COLO668 (cell line): ENCODE measurements at regions not wholly inside any gene's neighbourhood (a gene's known extent, or its start where the extent isn't known, plus 50 kb on each side); places are given as distances from the start of the nearest gene placed in this dataset.

ENCODE experiments used
- DNase-seq: peaks from one replicate; lab custom pipeline; 2025; ENCODE audit not compliant: unreplicated experiment; lab: John Stamatoyannopoulos, UW

DNA sequence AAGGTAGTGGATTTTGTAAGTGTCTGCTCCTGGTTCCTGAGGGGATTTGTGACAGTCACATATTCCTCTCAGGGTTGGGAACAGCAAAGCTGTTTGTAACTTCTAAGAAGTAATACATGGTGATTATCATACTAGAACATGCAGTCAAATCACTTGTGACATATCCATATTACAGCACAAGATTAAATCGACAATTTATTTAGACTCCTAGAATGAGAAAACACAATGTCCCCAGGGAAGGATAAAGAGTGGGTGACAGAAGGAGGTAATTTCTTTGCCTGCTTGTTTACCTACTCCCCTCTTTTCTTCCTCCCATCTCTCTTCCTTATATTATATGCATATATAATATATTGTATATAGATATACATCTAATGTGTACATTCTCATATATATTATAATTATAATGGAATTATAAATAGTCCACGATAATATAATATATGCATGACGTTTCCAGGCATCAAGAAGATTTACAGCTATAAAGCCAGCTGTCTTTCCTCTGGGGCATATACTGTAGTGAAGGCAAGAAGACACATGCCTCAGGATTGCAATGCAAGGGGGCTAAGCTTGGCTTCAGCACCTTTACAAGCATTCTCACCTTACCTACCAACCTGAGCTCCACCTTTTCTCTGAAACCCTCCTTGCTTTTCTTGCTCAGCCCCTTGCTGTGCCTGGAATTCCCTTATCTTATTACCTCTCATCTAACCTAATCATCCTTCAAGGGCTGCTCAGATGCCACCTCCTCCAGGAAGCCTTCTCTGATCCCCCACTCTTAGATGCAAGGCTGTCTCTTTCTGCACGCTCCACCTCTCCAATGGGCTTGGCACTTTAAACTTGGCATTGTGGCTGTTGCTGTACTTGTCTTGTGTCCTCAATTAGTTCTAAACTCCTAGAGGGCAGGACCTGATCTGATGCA is 73.1 kb upstream of the PIAS1 start:
- DNase-seq: no peak

DNA sequence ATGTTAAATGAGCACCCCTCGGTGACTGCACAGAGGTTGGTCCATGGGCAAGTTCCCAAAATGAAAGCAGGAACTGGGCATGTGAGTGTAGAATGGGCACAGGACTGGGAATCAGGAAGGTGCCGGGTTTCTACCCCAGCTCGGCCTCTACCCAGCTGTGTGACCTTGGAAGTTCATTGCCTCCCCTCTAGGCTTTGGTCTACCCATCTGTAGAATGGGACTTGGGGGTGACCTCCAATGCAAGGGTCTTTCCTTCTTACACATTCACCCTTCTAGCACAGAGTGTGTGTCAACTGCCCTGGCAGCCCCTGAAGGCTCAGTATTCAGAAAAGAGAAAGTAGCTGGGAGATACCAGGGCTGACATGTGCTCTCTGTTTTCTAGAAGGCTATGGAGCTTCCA is 72.3 kb upstream of the PIAS1 start:
- DNase-seq: no peak

DNA sequence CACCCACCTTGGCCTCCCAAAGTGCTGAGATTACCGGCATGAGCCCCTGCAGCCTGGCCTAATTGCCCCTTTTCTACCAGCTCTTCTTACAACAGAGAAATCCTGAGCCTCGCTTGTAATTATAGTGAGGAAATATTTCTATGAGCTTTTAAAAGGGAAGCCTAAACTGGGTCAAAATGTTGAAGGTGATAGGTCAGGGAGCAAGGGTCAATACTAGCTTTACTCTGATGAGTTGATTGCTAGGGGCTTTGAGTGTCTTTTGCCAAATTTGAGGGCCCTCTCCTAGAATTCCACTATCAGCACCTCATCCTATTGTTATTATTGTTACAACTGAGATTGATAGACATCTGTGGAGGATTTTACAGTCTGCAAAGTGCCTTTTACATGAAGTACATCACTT is 62.4 kb upstream of the PIAS1 start:
- no peak for DNase-seq

DNA sequence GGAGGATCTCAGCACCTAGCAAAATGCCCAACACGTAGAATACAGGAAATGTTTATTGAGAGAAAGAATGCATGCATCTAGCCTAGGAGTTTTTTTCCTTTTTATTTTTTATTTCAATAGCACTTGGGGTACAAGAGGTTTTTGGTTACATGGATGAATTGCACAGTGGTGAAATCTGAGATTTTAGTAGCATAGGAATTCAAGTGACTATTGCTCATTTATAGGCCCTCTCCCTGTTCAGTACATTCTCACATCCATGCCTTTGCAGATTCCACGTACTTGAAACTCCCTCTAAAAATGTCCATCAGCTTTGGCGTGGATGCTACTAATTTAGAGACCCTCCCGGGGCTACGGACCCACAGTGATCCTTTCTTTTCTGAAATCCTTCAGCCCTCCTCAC is 61.7 kb upstream of the PIAS1 start:
- DNase-seq: no peak

DNA sequence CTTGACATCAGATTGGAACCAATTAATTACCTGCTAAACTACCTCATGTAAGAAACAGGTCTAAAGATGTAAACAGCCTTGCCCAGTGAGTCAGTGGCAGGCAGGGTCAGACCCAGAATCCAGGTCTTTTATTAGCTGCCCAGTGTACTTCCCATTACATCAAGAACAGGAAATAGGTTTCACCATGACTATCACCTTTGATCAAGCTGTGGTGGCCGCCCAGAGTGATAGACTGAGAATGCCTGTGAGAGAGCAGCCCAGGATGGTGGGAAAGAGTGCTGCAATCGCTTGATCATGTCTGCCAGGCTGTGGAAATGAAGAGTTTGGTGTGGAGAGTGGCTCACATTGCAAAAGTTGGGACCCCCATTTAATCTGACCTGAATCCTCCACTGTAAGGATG is 61.3 kb upstream of the PIAS1 start:
- no peak for DNase-seq

DNA sequence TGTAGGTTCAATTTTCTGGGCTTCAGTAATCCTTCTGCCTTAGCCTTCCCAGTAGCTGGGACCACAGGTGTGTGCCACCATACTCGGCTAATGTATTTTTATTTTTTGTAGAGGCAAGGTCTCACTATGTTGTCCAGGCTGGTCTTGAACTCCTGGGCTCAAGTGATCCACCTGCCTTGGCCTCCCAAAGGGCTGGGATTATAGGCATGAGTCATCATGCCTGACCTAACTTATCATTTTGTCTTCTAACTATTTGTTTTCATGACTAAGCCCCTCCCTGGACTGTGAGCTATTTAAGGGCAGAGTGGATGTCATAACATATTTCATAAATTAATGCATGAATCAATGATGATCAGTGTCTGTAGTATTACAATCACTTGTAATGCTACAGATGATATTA is 56.1 kb upstream of the PIAS1 start:
- no peak for DNase-seq

DNA sequence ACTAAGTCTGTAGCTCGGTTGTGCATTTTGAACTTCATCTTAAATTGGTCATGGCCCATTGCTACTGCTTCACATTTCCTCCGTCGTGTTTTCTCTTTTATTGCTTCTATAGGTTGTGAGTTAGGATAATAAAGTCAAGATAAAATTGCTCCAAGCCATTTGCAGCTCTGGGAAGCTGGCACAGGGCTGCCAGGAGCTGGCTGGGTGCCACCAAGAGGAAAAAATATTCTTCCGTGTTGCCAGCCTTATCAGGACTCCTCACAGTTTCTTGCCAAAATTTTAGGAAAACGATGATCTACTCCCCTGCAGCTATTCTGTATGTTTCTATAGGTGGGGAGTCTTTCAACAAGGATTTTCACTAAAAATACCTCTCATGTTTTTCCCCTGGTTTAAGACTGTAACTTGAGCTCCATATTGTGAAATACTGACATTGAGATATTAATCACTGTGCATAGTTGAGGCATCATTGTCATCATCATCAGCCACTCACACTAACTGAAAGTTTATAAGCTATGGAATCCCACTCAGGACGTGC is 55.4 kb upstream of the PIAS1 start:
- no peak for DNase-seq

DNA sequence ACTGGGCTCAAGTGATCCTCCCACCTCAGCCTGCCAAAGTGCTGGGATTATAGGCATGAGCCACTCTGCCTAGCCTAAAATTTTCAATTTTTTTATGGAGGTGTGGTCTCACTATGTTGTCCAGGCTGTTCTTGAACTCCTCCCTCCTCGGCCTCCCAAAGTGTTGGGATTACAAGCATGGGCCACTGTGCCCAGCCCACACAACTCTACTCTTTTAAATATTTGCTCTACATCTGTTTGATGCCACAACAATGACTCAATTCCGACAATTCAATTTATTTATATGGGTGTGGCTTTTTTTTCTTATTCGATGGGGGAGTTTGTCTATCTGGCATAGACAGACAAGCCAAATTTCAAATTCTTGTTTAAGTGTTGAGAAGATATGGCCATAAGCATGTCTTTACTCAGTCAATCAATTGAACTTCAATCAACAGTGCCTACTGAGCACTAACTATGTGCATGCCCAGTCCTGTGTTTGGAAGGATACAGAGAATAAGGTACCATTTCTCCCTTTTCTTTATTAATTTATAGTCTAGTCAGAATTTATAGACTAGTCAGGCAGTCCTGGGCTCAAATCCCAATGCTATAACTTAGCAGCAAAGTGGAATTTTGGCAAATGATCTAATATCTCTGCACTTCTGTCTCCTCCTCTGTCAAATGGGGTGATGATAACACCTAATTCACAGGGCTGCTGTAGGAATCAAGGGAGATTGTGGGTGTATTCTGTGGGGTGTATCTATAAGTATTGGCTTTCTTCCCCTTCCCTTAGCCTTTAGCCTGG is 54.6 kb upstream of the PIAS1 start:
- DNase-seq: no peak

DNA sequence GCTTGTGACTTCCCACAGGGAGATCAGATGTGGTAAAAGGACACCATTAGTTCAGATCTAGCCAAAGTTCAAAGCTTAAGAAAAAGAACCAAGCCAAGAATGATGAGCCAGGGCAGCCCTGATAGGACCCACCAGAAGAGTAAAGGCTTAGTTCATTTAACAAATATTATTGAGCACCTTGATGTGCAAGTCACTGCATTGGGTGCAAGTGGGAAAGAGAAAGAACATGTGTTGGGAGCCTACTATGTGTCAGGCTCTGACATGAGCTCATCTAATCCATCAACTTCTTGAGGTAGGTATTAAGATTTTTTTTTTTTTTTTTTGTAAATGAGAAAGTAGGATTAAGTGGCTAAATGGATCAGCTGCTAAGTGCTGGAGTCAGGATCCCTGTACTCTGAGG is 53.4 kb upstream of the PIAS1 start:
- DNase-seq: no peak

DNA sequence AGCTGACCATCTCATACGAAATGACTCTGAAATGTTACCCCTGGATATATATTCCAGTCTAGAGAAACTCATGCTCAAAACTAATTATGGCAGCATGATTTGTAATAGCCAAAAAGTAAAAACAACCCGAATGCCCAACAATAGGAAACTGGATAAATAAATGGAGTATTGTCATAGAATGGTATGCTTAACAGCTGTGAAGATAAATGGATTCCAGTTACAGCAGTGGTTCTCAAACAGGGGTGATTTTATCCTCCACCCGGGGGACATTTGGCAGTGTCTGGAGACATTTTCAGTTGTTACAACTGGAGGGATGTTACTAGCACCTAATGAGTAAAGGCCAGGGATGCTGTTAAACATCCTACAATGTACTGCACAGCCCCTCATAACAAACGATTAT is 52.3 kb upstream of the PIAS1 start:
- no peak for DNase-seq

DNA sequence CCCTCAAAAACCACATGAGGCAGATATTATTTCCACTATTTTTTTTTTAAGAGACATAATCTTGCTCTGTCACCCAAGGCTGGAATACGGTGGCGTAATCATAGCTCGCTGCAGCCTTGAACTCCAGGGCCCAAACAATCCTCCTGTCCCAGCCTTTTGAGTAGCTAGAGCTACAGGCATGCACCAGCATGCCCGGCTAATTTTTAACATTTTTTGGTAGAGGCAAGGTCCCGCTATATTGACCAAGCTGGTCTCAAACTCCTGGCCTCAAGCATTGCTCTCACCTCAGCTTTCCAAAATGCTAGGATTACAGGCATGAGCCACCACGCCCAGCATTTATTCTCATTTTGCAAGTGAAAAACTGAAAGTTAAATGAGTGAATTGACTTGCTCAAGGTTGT is 50.8 kb upstream of the PIAS1 start:
- no peak for DNase-seq
